HG03280 (cell line): ENCODE measurements at regions not wholly inside any gene's neighbourhood (a gene's known extent, or its start where the extent isn't known, plus 50 kb on each side); places are given as distances from the start of the nearest gene placed in this dataset.
"Not testable (repeated sequence)": the region's sequence is repeated elsewhere in the genome, so short reads cannot be mapped to it uniquely, and the experiment has no call there.

Experiments used
- ATAC-seq: cut with Tn5 transposase; IDR thresholded peaks from one replicate; pipeline ENCODE4 v1.9.1; 2021; ENCODE audit warnings: mild to moderate bottlenecking, moderate library complexity; ENCODE audit not compliant: unreplicated experiment

DNA sequence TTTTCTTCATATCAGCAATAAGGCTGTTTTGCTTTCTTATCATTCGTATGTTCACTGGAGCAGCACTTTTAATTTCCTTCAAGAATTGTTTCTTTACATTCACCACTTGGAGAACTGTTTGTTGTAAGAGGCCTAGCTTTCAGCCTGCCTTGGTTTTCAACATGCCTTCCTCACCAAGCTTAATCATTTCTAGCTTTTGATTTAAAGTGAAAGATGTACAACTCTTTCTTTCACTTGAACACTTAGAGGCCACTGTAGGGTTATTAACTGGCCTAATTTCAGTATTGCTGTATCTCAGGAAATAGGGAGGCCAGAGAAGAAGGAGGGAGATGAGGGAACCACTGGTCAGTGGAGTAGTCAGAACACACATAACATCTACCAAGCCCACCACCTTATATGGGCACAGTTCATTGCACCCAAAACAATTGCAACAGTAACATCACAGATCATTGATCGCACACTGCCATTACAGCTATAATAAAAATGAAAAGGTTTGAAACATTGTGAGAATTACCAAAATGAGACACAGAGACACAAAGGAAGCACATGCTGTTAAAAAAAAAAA is 181.4 kb upstream of the TUBA3C start:
- ATAC-seq: no peak

DNA sequence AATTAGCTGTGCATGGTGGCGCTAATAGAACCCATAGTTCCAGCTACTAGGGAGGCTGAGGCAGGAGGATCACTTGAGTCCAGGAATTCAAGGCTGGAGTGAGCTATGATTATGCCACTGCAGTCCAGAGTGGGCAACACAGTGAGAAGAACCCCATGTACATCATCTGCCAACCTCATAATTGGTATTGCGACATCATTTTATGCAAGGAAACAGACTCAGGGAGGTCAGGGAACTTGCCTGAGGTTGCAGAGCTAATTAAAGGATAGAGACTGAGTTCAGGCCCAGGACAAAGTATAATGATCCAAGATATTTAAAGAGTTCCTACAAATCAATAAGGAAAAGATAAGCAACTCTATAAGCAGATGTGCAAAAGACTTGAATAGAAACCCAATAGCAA is 178.1 kb upstream of the TUBA3C start:
- not testable (repeated sequence) for ATAC-seq

DNA sequence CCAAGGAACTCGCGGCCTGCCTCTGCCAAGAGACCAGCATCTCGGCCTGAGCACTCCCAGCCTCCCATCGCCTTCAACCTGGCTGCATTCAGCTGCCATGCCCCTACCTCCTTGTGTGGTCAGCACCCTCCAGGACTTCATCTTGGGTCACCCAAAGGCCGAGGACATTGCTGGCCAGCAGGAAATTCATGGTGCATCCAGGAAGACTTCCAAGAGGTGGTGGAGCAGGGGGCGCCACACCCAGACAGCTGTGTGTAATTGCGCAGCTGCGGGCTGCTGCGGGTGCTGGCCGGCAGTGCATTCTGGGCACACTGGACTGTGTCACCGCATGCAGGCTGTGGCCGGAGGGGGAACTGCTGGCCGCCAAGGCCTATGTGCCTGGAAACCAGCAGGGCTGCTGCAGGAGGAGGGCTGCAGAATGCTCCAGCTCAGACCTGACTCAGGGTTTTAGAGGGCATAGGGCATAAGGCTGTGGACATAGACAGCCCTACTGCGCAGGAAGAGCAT is 164.3 kb upstream of the TUBA3C start:
- no peak for ATAC-seq

DNA sequence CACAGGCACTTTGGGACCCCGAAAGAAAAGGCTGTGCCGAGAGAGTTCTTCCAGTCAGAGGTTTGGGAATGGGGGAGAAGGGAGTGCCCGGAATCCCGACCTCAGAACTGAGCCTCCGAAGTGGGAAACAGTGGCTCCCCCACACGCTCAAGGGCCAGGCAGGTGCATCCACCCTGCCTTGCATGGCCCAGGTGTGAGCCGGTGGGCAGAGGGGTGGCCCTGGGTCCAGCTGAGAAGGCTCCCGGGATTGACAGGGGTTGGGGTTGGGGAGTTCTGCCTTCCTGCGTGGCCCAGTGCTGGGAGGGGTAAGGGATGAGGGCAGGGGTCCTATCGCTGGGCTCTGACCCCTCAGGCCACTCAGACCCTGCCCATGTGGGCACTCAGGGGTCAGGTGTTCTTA is 163.5 kb upstream of the TUBA3C start:
- ATAC-seq: peak; percentile 21

DNA sequence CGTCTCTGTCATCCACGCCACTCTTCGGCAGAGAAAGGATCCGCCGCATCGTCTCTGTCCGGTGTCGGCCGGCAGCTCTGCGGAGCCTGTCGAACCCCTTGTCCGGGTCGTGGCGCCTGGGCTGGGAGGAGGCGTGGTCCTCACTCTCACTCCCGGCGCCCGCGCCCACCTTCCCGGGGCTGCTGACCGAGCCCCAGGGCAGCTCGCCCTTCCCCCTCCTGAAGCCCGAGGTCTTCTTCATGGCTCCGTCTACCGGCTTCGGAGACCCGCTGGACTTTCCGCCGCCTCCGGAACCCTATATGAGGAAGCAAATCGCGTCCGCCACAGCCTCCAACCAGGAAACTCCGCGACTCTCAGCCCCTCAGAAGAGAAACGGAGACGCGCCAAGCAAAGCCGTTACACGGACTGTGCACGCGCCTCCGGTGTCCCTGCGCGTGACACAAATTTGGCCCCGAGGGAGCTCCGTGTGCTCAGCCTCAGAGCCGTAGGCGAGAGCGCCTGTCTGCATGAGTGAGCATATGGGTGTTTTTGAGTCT is 163.0 kb upstream of the TUBA3C start:
- ATAC-seq: peak; percentile 75

DNA sequence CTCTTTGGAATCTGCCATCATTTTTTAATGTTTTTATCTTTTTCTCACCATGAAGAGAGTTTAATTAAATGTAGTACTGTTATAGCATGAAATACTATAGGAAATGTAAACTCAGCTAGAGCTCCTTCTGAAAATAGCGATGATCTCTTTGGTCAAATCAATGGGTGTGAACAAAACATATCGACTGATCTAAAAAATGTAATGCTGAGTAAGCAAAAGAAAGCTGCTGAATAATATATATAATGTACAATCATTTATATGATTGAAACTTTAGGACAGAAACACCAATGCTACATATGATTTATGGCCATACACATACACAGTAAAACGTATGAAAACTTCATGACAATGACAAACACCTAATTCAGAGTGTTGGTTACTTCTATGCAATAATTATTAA is 150.8 kb upstream of the TUBA3C start:
- no peak for ATAC-seq

DNA sequence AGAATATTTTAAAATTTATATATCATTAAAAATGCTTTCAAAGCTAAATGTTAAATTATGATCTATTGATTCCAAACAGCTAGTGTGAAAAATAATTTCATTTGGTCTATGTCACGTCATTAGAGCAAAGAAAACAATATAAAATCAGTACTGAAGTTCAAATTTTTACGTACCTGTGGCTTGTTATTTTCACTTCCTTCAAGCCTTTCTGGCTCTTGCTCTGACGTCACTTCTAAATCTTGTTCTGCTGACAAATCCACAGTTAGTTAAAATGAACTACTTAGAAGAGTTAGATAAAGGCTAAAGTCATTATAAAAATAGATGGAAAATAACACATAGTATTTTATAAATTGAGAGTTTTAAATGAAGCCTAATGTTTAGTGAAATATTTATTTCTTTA is 147.7 kb upstream of the TUBA3C start:
- no peak for ATAC-seq

DNA sequence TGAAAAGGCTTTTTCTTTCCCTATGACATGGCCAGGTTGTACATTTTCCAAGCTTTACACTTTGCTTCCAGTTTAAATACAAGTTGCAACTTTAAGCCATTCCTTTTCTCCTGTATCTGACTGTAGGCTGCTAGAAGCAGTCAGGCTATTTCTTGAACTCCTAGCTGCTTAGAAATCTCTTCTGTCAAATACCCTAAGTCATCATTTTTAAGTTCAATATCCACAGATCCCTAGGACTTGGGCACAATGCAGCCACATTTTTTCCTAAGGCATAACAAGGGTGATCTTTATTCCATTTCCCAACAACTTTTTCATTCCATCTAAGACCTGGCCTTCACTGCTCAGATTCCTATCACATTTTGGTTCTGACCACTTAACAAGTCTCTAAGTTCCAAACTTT is 142.7 kb upstream of the TUBA3C start:
- no peak for ATAC-seq

DNA sequence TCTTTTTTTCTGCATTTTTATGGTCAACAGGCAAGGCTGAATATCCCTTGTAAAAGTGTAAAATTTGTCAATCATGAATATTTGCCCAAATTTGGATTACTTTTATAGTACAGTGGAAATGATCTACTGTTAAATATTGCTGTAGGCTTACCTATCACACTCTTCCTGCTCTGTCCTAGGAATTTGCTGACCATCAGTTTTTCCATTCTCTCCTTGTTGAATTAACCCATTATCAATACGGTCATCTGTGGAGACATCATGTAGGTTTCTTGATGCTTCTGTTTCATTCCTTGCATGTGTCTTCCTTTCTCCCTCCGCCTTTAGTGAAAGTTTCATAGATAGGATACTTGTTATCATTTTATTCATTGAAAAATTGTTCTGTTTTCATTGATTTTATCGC is 139.6 kb upstream of the TUBA3C start:
- ATAC-seq: no peak

DNA sequence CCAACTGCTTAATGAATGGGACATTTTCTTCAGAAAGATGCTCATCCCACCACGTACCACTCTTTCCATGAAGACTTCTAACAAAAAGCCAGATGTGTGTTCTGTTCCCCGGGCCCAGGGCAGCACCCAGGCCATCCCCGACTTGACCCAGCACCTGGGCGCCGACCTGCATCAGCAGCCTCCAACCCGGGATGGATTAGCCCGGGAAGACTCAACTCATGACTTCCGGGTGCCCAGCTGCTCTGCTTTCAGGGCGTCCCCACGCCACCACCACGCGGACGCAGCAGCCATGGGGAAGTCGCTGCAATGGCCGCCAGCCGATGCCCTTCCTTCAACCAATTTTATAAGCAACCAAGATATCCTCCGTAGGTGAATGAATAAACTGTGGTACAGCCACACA is 123.8 kb upstream of the TUBA3C start:
- no peak for ATAC-seq

DNA sequence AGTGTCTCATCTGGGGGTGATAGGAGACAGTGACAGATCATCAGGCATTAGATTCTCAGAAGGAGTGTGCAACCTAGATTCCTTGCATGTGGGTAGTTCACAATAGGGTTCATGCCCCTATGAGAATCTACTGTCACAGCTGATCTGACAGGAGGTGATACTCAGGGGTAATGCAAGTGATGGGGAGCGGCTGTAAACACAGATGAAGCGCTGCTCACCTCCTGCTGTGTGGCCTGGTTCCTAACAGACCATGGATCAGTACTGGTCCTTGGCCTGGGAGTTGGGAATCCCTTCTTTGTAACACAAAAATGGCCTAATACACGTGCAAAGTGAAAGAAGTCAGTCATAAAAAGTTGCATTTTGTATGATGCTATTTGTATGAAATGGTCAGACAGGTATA is 107.6 kb upstream of the TUBA3C start:
- no peak for ATAC-seq

DNA sequence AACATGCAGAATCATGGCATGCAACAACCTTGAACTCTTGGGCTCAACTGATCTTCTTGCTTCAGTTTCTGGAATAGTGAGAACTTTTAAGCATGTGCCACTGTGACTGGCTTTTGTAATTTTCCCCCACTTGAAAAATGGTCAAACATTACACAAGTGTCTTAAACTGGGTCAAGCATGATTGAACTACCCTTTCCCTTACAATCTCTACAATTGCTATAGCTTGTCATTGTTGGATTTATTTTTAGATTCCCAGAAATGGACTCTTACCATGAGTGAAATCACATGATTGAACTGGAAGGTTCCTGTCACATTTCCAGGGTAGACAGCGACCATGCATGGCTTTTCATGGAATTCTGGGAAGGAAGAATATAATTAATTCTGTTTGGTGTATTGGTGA is 102.2 kb upstream of the TUBA3C start:
- ATAC-seq: no peak

DNA sequence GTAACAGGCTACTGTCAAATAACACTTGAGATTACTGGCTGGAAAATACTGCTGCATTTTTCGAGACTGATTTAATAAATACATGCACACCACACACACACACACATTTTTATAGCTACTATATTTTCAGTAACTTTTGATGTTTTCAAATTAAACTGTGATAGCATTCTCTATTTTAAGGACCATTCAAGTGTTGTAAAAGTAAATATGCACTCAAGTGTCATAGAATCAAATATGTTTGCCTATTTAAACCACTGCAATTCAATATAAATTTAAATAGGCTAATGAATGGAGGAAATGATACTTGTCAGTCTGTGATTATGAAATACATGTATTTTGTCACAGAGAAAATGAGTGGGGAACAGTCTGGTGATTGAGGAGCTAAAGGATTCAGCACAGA is 86.7 kb upstream of the TUBA3C start:
- no peak for ATAC-seq

DNA sequence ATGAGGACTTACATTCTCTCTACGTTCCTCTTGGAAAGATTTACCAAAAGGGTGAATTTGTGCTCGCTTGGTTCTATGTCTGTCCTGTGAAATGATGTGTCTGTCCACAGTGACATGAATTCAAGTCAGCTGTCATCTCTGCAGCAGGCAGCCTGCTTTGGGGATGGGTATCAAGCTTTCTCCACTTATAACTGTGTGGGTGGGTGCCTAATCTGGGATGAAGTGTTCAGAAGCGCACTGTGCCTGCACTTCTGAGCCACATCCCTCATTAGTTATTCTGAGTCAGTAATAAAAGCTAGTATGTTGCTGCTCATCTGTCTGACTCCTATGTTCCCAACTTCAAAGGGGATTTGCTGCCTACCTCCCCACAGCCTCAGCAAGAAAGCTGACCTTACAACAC is 86.1 kb upstream of the TUBA3C start:
- no peak for ATAC-seq

DNA sequence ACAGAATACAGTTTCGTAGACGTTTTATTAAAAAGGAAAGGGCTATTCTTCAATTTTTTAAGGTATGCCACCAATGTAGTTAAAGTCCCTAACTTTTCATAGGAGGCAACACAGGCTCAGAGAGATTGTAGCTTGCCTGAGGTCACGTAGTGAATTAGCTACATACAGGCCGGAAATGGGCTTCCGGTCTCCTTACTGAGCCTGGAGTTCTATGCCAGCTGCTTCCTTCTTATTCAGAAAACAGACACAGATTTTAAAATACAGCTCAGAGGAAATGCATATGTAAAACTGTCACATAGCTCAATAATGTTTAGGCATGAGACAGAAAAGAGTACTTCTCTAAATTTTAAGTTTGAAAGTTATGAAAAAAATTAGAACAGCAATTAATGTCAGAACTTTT is 85.4 kb upstream of the TUBA3C start:
- no peak for ATAC-seq

DNA sequence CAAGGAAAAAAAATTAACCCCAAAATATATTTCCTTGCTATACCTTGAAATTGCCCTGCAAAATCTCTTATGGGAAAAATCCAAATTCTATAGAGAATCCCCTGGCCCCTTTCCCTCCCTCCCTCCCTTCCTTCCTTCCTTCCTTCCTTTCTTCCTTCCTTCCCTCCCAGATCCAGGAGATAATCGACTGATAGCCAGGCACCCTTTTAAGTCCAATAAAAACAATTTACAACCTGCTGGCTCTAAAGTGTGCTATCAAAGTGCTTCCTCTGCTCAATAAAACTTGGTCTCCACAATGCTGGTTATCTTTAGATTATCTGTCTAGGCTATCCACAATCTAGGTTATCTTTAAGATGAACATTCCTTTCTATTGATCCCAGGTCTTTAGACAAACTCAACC is 83.1 kb upstream of the TUBA3C start:
- no peak for ATAC-seq

DNA sequence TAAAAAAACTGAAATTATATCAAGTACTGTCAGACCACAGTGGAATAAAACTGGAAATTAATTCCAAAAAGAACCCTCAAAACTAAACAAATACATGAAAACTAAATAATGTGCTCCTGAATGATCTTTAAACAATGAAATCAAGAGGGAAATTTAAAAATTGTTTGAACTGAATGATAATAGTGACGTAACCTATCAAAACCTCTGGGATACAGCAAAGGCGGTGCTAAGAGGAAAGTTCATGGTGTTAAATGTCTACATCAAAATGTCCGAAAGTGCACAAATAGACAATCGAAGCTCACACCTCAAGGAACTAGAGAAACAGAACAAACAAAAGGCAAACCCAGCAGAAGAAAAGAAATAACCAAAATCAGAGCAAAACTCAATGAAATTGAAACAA is 70.8 kb upstream of the TUBA3C start:
- no peak for ATAC-seq

DNA sequence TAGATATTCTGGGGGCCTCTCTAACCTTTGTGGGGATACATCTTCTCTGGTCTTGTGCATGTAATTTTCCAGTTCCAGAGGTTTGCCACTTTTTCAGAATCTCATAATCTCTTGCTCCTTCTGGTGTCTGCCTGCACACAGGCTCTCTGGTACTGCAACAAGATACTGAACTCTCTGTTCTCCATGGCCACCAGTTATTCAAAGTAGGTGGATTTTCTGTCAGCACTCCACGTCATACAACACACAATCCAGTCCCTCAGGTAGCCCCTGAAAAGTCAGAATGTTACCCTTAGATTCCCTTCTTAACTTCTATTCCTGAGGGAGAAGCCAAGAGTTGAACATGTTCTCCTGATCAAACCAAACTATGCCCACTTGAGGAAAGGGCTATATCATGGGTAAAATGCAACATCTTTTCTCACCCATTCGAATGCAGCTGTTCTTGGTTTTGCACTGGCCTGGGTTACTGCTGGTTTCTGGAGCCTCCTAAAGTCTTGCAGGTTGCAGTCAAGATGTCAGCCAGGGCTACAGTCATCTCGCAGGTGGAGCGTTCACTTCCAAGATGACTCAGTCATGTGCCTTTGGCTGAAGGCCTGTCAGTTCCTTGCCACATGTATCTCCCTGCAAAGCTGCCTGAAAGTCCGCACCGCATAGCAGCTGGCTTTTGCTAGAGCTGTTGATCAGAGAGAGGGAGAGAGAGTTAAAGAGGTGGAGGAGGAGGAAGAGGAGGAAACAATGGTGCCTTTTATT is 57.7 kb upstream of the TUBA3C start:
- peak; percentile 81 for ATAC-seq
